ENCODE measurements at regions not wholly inside any gene's neighbourhood (a gene's known extent, or its start where the extent isn't known, plus 50 kb on each side); places are given as distances from the start of the nearest gene placed in this dataset.

DNA sequence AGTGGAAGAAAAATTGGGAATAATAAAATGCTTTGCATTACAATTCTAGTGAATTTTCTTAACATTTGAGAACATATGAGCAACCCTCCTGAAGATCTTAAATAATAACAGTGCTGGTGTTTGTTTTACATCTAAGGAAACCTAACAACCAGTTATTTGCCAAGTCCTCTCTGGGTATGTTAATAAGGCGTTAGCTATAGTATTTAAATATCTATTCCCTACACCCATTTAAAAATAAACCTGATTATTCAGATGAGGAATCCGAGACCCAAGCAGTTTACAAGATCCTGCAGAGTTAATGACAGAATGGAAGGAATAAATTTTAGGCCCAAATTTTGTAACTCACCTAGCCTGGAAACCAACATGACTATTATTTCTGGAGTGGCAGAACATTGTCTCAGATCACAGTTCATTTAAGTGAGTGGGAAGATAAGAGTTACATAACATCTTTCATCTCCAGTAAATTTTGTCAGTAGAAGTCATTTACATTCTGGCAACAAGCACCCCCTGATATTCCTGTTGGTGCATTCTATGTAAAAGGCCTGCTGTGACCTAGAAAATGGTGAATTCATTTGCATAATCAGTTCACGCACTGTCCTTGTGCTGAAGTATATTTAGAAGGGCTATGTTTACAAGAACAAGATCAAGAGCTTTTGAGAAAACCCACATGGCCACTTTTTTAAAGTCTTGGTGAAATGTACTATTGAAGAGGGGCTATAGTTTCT lies 148.2 kb downstream of the COX7C start:
- DNase-seq (ENCODE audit: insufficient read length, low spot score) (no peak), FAIRE-seq (no peak)

GRCh38 chr5:86768699-86769202 lies 151.0 kb downstream of the COX7C start:
- DNase-seq (ENCODE audit: insufficient read length, low spot score) (no peak), FAIRE-seq (no peak)

GRCh38 chr5:86780018-86780417 lies 162.3 kb downstream of the COX7C start:
- FAIRE-seq (no peak), DNase-seq (ENCODE audit: insufficient read length, low spot score) (no peak)

GRCh38 chr5:86786955-86787354 lies 169.2 kb downstream of the COX7C start:
- DNase-seq (ENCODE audit: insufficient read length, low spot score) (no peak), FAIRE-seq (no peak)

DNA sequence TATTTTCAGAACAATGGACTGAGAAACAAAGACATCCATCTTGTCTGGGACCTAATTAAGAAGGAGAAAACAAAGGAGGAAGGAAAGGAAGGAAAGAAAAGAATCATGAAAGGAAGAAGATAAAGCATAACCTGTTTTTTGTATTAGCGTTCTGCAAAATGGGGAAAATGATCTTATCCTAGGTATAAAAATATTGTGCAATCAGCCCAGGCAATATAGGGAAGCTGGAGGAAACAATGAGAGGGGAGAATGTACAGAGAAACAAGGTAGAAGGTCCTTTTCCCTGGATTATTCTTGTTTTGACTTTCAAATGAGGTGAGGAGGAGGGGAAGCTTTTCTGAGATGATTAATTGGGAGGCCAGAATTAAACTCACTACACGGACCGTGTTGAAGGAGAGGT lies 177.9 kb downstream of the COX7C start:
- no peak for FAIRE-seq
- no peak for DNase-seq (ENCODE audit: insufficient read length, low spot score)

- DNase-seq (ENCODE audit: insufficient read length, low spot score) (no peak), FAIRE-seq (no peak)
Observed at GRCh38 chr5:86797677-86798076, 179.9 kb downstream of the COX7C start.

GRCh38 chr5:86806206-86806605 lies 188.5 kb downstream of the COX7C start:
- DNase-seq (ENCODE audit: insufficient read length, low spot score), result no peak
- FAIRE-seq, result no peak

DNA sequence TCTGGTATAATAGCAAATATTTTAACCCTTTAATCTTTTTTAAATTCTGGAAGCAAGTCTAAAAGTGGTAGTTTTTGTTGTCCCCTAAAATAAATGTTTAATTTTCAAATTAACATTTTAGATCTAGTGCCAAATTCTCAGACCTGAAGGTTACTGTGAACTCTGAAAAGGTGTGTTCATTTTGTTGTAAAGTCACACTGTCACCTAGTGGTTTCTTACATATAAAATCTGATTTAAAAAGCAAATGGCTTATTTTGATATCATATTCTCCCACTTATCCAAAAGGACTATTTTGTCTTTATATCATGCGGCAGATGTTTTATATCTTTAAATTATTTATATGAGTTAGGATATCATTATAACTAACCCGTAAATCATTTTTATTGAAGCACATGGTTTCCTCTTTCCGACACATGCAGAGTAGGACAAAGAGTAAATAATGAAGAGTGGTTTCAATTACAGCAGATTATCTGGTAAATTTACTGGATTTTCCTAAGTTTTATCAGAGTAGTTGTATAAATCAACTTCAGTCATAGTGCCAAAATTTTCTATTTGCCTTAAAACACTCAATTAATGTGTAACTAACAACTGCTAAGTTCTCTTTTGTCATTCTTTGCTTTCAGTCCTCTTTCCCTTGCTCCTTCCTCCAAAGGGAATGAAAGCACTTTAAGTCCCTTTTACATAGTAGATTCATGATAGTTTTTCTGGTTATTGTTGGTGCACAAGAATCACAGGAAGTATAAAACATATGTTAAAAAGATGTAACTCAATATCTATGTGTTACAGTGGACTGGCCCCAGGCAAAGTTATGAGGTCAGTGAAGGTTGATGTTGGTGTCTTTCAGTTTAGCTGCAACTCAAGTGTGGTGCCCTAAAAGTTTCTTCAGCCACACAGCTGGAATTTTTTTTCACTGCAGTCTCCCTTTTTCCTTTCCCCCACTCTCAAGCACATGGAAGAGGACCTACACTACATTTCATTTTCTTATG lies 189.6 kb downstream of the COX7C start:
- DNase-seq (ENCODE audit: insufficient read length, low spot score) (no peak), FAIRE-seq (no peak)

GRCh38 chr5:86814315-86814714 lies 196.6 kb downstream of the COX7C start:
- FAIRE-seq (no peak), DNase-seq (ENCODE audit: insufficient read length, low spot score) (no peak)

DNA sequence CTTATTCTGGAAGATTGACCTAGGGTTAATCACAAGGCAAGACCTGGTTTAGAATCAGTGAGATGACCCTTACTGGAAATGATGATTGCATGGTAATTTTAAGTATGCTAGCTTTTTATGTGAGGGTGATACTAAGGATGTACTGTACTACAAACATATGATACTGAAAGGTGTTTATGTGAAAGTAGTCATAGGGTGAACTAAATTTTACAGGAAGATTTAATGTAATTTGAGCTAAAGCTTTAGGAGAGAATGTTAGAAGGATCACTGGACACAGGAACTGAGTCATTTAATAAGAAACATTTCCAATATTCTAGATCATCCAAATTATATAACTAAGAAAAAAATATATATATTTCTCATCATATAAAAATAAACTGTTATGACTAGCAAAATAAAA lies 197.2 kb downstream of the COX7C start:
- FAIRE-seq (no peak), DNase-seq (ENCODE audit: insufficient read length, low spot score) (no peak)

DNA sequence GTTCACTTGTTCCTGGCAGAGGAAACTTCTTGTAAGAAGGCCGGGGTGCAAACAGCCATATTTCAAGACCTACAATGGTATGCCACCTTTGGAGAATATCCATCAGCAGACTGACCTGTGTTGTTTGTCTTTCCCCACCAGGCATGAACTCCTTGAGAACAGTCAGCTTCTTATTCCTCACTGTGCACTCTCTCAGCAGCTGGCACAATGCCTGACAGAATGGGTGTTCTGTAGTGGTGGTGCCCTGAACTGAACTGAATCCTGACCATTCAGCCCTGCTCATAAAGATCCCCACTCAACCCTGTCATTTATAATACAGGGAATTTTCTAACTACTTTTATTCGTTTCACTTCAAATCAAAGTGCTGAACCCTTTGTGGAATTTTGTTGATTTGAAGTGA lies 206.9 kb downstream of the COX7C start:
- DNase-seq (ENCODE audit: insufficient read length, low spot score) (no peak), FAIRE-seq (no peak)

DNA sequence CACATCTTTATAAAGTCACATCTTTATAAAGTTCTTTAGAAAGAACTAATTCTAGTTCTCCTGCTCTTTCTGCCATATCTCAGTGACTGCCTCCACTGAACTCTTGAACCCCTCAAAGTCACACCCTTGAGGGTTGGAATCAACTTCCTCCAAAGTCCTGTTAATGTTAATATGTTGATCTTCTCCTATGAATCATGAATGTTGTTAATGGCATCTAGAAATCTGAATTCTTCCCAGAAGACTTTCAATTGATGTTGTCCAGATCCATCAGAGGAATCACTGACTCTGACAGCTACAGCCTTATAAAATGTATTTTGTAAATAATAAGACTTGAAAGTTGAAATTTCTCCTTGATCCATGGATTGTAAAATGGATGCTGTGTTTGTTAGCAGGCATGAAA lies 213.4 kb downstream of the COX7C start:
- FAIRE-seq (no peak), DNase-seq (ENCODE audit: insufficient read length, low spot score) (no peak)

DNA sequence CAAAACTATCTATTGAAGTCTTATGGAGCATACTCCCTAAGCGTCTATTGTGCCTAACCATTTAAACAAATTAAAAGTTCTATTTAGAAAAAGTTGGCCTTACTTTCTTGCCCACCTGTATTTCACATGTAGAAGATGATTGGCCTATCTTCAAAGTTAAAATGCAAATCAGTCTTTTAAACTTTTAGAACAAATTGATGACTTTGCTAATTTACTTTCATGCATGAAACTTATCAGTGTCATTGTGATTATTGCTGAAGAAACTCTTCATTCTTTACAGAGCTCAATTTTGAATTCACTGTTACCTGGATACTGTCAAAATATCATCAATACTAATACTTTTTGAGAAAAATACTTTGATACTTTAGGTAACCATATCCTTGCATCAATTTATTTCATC lies 216.1 kb downstream of the COX7C start:
- DNase-seq (ENCODE audit: insufficient read length, low spot score), result no peak
- no peak for FAIRE-seq

DNA sequence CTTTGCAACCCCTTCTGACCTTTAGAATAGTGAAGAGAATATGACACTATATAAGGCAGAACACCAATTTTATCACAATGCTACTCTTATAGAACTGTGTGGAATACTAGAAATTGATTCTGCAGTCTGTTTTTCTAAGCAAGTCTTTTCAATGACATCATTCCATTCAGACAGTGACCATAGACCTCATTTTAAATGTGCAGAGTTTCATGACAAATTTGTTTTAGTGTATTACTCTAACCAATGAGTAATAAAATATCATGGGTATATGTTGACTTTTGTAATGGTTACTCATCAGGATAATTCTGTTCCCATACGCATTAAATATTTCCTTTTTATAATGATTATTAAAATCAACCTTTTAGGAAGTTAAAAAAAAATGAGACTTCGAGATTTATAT lies 219.9 kb downstream of the COX7C start:
- no peak for DNase-seq (ENCODE audit: insufficient read length, low spot score)
- no peak for FAIRE-seq

DNA sequence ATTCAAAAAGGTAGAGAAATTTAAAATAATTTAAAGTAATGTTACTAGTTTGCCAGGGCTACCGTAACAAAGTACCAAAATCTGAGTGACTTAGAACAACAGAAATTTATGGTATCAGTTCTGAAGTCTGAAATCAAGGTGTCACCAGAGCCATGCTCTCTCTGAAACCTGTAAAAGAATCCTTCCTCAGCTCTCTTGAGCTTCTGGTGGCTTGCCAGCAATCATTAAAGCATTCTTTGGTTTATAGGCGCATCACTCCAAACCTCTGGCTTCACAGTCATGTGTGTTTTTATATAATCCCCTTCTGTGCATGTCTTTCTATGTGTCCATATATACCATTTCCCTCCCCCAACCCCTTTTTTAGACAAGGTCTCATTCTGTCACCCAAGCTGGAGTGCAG lies 220.3 kb downstream of the COX7C start:
- no peak for FAIRE-seq

DNA sequence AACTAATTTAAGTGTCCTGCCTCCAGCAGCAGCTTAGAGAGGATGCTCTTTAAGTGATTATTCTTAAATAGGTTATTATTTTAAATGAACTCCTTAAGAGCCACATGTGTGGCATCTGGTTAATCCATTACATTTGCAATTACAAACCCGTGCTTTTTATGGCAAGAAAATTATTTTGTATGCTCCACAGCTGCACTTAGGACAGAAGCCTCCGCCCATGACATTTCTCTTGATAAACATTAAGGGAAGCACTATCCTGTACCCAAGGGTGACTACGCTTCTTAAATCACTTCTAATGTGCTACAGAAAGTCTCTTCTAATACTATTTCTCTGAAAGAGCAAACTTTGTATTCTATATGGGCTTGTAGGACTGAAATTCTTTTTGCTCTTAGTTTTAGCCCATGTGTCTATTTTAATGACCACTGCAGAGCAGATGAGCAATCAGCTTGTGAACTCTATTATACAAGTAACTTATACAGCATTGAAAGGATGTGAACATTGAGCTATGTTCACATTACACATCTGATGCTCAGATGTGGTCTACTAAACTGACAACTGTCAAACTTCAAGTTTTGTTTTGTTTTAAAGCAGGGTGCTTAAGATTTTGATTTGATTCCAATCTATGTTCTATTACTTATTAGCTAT lies 223.4 kb downstream of the COX7C start:
- no peak for DNase-seq (ENCODE audit: insufficient read length, low spot score)
- FAIRE-seq, result no peak

More for the DNA sequence above, 220.3 kb downstream of the COX7C start:
- no peak for DNase-seq (ENCODE audit: insufficient read length, low spot score)

DNA sequence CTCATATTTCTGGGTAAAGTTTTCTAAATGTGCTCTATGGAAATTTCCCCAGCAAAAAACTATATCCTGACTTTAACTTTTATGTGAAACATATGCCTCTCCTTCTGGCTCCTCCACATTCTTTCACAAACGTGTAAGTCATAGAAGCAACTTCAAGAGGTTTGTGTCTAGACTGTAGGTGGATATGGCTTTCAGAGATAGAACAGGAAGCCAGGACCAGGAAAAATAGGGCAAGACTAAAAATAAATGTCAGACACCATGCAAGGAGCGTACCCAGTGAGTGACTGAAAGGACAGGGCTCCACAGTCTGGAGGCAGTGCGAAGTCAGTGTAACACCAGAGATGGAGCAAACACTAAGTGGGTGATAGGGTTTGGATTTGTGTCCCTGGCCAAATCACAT lies 240.7 kb downstream of the COX7C start:
- DNase-seq (ENCODE audit: insufficient read length, low spot score) (no peak), FAIRE-seq (no peak)

DNA sequence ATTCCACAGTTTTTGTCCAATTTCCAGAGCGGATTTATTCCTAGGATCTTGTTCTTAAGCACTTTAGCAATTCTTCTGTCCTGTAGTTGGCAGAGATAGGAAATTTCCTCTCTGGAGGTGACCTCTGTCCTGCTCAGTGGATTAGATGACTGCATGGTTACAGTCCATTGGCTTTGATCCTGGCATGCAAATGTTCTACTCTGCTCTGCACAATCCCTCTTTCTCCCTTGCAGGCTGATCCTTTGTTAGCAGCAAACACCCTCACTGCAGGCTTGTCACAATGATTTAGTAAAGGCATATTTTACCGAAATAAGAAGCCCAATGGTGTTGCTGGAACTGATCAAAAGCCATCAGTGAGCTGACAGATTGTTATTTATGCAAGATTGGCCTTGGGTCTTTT lies 243.8 kb downstream of the COX7C start:
- FAIRE-seq, result no peak

DNA sequence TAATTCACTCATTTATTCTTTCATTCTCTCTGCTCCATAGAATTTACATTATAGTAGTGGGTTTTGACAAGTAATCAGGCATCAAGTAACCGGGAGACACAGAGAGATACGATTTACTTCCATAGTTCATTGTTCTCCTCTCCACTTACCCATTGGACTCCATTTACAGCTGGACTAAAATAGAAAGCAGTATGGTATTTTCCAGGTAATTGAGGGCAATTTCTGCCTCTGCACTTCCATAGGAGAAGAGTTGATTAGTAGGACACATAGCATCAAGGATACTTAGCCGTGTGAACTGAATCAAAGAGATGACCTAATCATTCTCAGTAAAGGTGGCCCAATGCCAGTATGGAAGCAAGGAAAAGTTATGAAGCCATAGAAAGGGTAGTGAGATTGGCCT lies 244.4 kb downstream of the COX7C start:
- FAIRE-seq (no peak), DNase-seq (ENCODE audit: insufficient read length, low spot score) (no peak)

More for the DNA sequence above, 243.8 kb downstream of the COX7C start:
- no peak for DNase-seq (ENCODE audit: insufficient read length, low spot score)

DNA sequence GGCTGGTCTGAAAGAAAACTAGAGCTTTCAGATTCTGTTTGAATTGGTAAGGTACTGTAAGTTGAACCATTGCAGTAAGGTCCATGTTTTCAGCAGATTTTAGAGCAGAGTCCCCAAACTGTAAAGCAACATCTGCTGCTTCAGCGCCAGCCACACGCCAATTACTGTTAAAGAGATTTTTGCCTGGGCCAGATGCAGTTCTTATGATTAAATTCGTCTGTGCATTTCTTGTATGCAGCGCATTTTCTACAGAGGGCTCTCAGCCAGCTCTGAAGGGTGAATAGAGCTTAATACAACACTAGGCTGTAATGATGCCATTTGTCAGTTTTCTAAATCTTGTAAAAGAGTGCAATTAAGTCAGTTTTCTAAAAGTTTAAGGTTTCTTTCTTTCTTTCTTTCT lies 246.3 kb downstream of the COX7C start:
- FAIRE-seq (no peak), DNase-seq (ENCODE audit: insufficient read length, low spot score) (no peak)

- FAIRE-seq, result no peak
- no peak for DNase-seq (ENCODE audit: insufficient read length, low spot score)
Observed at GRCh38 chr5:86865256-86865785, 247.6 kb downstream of the COX7C start.
